GM12864 (cell line): ENCODE measurements at regions not wholly inside any gene's neighbourhood (a gene's known extent, or its start where the extent isn't known, plus 50 kb on each side); places are given as distances from the start of the nearest gene placed in this dataset.

Experiments used
- DNase-seq: peaks from one replicate; pipeline ENCODE4 v3.0.0-alpha.2; 2011; ENCODE audit warnings: low read depth
- H3K4me3 ChIP-seq: 2 replicates; pipeline ENCODE4 v1.5.1; 2011; ENCODE audit warnings: mild to moderate bottlenecking, low read depth, low read length, control low read depth
- TF ChIP-seq, protein P1 (sequence below): IDR thresholded peaks from 2 replicates; pipeline ENCODE4 v1.5.1; 2011; ENCODE audit warnings: low read depth, mild to moderate bottlenecking, moderate library complexity, low read length, control low read depth, inconsistent platforms; ENCODE audit errors: missing control alignments

GRCh38 chr20:40305303-40305702 lies 383.7 kb downstream of the MAFB start:
- H3K4me3 ChIP-seq: no peak overlapping the region
- no peak for DNase-seq
- TF ChIP-seq, protein P1, sequence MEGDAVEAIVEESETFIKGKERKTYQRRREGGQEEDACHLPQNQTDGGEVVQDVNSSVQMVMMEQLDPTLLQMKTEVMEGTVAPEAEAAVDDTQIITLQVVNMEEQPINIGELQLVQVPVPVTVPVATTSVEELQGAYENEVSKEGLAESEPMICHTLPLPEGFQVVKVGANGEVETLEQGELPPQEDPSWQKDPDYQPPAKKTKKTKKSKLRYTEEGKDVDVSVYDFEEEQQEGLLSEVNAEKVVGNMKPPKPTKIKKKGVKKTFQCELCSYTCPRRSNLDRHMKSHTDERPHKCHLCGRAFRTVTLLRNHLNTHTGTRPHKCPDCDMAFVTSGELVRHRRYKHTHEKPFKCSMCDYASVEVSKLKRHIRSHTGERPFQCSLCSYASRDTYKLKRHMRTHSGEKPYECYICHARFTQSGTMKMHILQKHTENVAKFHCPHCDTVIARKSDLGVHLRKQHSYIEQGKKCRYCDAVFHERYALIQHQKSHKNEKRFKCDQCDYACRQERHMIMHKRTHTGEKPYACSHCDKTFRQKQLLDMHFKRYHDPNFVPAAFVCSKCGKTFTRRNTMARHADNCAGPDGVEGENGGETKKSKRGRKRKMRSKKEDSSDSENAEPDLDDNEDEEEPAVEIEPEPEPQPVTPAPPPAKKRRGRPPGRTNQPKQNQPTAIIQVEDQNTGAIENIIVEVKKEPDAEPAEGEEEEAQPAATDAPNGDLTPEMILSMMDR: no peak

DNA sequence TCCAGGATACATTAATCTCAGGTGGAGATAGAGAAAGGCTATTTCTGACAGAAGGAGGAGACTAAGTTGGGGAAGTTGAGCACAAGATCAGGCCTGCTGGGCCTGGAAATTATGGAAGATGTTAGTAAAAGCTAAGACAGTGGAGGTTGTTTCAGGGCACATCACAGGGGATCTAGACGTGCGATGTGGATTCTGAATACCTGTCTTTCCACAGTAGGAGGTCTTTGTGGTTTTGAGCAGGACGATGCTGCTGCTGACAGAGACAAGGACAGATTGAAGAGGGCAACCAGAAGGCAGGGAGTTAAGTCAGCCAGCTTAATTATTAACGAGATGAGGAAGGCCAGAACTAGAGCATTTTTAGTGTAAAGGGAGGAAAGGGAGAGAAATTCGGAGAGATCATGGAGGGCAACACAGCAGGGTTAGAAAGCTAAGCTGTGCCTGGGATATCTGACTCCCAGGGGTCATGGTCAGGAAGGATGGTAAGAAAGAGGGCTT lies 384.9 kb downstream of the MAFB start:
- TF ChIP-seq, protein P1: no peak
- no peak for DNase-seq
- no peak overlapping the region for H3K4me3 ChIP-seq

GRCh38 chr20:40294747-40295146 lies 394.3 kb downstream of the MAFB start:
- DNase-seq: no peak
- TF ChIP-seq, protein P1: no peak
- H3K4me3 ChIP-seq: no peak overlapping the region

GRCh38 chr20:40294175-40294574 lies 394.9 kb downstream of the MAFB start:
- TF ChIP-seq, protein P1: no peak
- H3K4me3 ChIP-seq: no peak overlapping the region
- no peak for DNase-seq

- H3K4me3 ChIP-seq: no peak overlapping the region
- DNase-seq: no peak
- TF ChIP-seq, protein P1: no peak
These were observed 395.3 kb downstream of the MAFB start for GRCh38 chr20:40293740-40294139.

GRCh38 chr20:40291493-40292135 lies 397.4 kb downstream of the MAFB start:
- TF ChIP-seq, protein P1: no peak
- DNase-seq: no peak

GRCh38 chr20:40287683-40288082 lies 401.4 kb downstream of the MAFB start:
- H3K4me3 ChIP-seq: no peak overlapping the region
- DNase-seq: no peak
- TF ChIP-seq, protein P1: no peak

More at GRCh38 chr20:40291493-40292135, 397.4 kb downstream of the MAFB start:
- no peak overlapping the region for H3K4me3 ChIP-seq
